ENCODE measurements at regions not wholly inside any gene's neighbourhood (a gene's known extent, or its start where the extent isn't known, plus 50 kb on each side); places are given as distances from the start of the nearest gene placed in this dataset.

- H3K9me3 Mint-ChIP-seq = no peaks in the 10 kb centered on the region
- H3K4me2 ChIP-seq (ENCODE audit: insufficient read depth, insufficient read length, low read length) = no peak overlapping the region
- no peak overlapping the region for H2BK12ac ChIP-seq (ENCODE audit: insufficient read length, low read depth, low read length)
- no peaks in the 10 kb centered on the region for H3K79me1 ChIP-seq (ENCODE audit: insufficient read depth, low read depth, low read length, poor library complexity, severe bottlenecking)
- H3K27me3 Mint-ChIP-seq (ENCODE audit: low read depth) = no peaks in the 10 kb centered on the region; the same call in 1 of the 2 replicates
- no peaks in the 10 kb centered on the region for H3K9me3 ChIP-seq (ENCODE audit: control insufficient read depth, low read depth, low read length)
- H2BK20ac ChIP-seq (ENCODE audit: low read depth, low read length, poor library complexity, severe bottlenecking) = no peak overlapping the region
- H2BK5ac ChIP-seq (ENCODE audit: insufficient read length, low read length) = no peak overlapping the region
- no peak overlapping the region for H4K8ac ChIP-seq (replicated peaks; ENCODE audit: insufficient read length, low read depth, low read length)
- no peaks in the 10 kb centered on the region for H3K36me3 Mint-ChIP-seq (ENCODE audit: insufficient read depth in 1 of 3, low read depth in 3 of 3)
- H3K23me2 ChIP-seq (ENCODE audit: insufficient read length, low read depth, low read length, poor library complexity, severe bottlenecking) = no peaks in the 10 kb centered on the region
- no peak overlapping the region for H3K27ac Mint-ChIP-seq
- H3K4me3 Mint-ChIP-seq = no peak overlapping the region
- no peak overlapping the region for H3K14ac ChIP-seq (ENCODE audit: insufficient read depth, low read length)
- H3K56ac ChIP-seq (ENCODE audit: insufficient read length, low read depth, low read length) = no peak overlapping the region
- peaks cover 8 to 10% of the 10 kb centered on the region in 2 experiments for H3K4me1 Mint-ChIP-seq
- no peak overlapping the region for H2BK120ac ChIP-seq (ENCODE audit: low read depth, low read length, poor library complexity, severe bottlenecking)
- no peak for DNase-seq
- no peak overlapping the region for H3T11ph ChIP-seq (ENCODE audit: low read length)
- H4K20me1 ChIP-seq (ENCODE audit: control insufficient read depth, insufficient read depth, insufficient read length) = no peaks in the 10 kb centered on the region
- H4K5ac ChIP-seq (ENCODE audit: insufficient read length, low read depth, low read length) = no peak overlapping the region
- H3K27me3 ChIP-seq (ENCODE audit: insufficient read depth, low read length) = no peaks in the 10 kb centered on the region
- no peak overlapping the region for H3K23ac ChIP-seq (ENCODE audit: insufficient read length, low read depth, low read length)
- no peak overlapping the region for H3K4ac ChIP-seq (ENCODE audit: low read depth, low read length)
- H2BK15ac ChIP-seq (ENCODE audit: low read depth, low read length) = no peak overlapping the region
- 0 out of 2 replicates have a peak, but pooled peaks cover 2% of the 10 kb centered on the region for H3K4me1 ChIP-seq (ENCODE audit: insufficient read depth, low read length)
- H4K91ac ChIP-seq (ENCODE audit: insufficient read length, low read depth, low read length) = no peak overlapping the region
- no peak overlapping the region for H3K9ac ChIP-seq (ENCODE audit: extremely low read depth, insufficient read length, low read length)
- no peak overlapping the region for H3K27ac ChIP-seq (ENCODE audit: insufficient read length, low read depth, low read length)
- TF ChIP-seq CTCF (conservative IDR thresholded peaks at IDR 0.05) = no peak
- H2AK5ac ChIP-seq (ENCODE audit: insufficient read length, low read length) = no peak overlapping the region
- no peak overlapping the region for H3K18ac ChIP-seq (ENCODE audit: insufficient read length, low read depth, low read length)
- H3K79me2 ChIP-seq (ENCODE audit: insufficient read depth, low read length) = no peaks in the 10 kb centered on the region
- no peak overlapping the region for H2AFZ ChIP-seq (ENCODE audit: low read length)
Observed at GRCh38 chr12:98179151-98179550, 336.2 kb upstream of the TMPO start.

Data from H9 (cell line).